Esophagus (tissue), 2 donors: ENCODE measurements at regions not wholly inside any gene's neighbourhood (a gene's known extent, or its start where the extent isn't known, plus 50 kb on each side); places are given as distances from the start of the nearest gene placed in this dataset.
A peak's percentile ranks its signal among the peaks of the same experiment; 100 is the strongest.

ENCODE experiments used
- H3K27ac ChIP-seq, 2 donors: one replicate each; pipeline ENCODE4 v1.5.1; 2013; ENCODE audit warnings: low read depth in 2 of 2, mild to moderate bottlenecking in 2 of 2, inconsistent platforms in 1 of 2, low read length in 1 of 2, moderate library complexity in 1 of 2
- H3K27me3 ChIP-seq, 2 donors: one replicate each; pipeline ENCODE4 v1.6.1; 2013; ENCODE audit warnings: low read length in 2 of 2, control low read depth in 1 of 2, mild to moderate bottlenecking in 1 of 2; ENCODE audit not compliant: insufficient read depth in 2 of 2, control insufficient read depth in 1 of 2
- H3K36me3 ChIP-seq, 2 donors: one replicate each; pipeline ENCODE4 v1.6.1; 2013; ENCODE audit warnings: low read length in 1 of 2; ENCODE audit not compliant: control insufficient read depth in 2 of 2, insufficient read depth in 2 of 2
- H3K4me1 ChIP-seq, 2 donors: one replicate each; pipeline ENCODE4 v1.6.1; 2013; ENCODE audit warnings: low read length in 1 of 2; ENCODE audit not compliant: control insufficient read depth in 2 of 2, insufficient read depth in 2 of 2
- H3K4me3 ChIP-seq, 2 donors: one replicate each; pipeline ENCODE4 v1.5.1; 2013; ENCODE audit warnings: low read length in 2 of 2, mild to moderate bottlenecking in 2 of 2, low read depth in 1 of 2, moderate library complexity in 1 of 2
- H3K9me3 ChIP-seq, 2 donors: one replicate each; pipeline ENCODE4 v1.6.1; 2013; ENCODE audit warnings: mild to moderate bottlenecking in 2 of 2, low read depth in 1 of 2, low read length in 1 of 2, moderate library complexity in 1 of 2; ENCODE audit not compliant: control insufficient read depth in 2 of 2, insufficient read depth in 1 of 2
- WGBS, 2 donors: extraction: QIAGEN DNeasy Blood & Tissue Kit; methylation state at CpG; one replicate each; pipeline ENCODE4 v1.1.7; 2013; 5-methylcytosine and 5-hydroxymethylcytosine counted together
- donor health status: healthy with polysubstance abuse.
- donor health status: Bipolar disorder and iron deficiency.

- WGBS, 2 donors = 43 to 45% methylated on average over 5 of the region's 5 CpGs
- Histone ChIP-seq H3K27ac (peak overlapping the region; percentile 77 to 80), H3K4me1 (no peaks in the 10 kb centered on the region), H3K4me3 (no peak overlapping the region), H3K36me3 (no peaks in the 10 kb centered on the region), H3K27me3 (no peaks in the 10 kb centered on the region), H3K9me3 (no peaks in the 10 kb centered on the region)
Observed at GRCh38 chr21:17370263-17370662, 142.6 kb upstream of the CXADR start.

GRCh38 chr21:17370916-17371315 lies 141.9 kb upstream of the CXADR start:
- Histone ChIP-seq H3K36me3 (no peaks in the 10 kb centered on the region), H3K4me1 (no peaks in the 10 kb centered on the region), H3K27me3 (no peaks in the 10 kb centered on the region), H3K27ac (peak overlapping the region; percentile 70 to 80), H3K9me3 (no peaks in the 10 kb centered on the region), H3K4me3 (no peak overlapping the region)
- WGBS, 2 donors = 29 to 31% methylated on average over 5 of the region's 5 CpGs

- Histone ChIP-seq H3K4me3 (no peak overlapping the region), H3K9me3 (no peaks in the 10 kb centered on the region), H3K36me3 (no peaks in the 10 kb centered on the region), H3K27ac (no peak overlapping the region), H3K27me3 (no peaks in the 10 kb centered on the region), H3K4me1 (no peaks in the 10 kb centered on the region)
- WGBS, 2 donors = 4 to 17% methylated on average over 1 of the region's 1 CpG
Observed at GRCh38 chr21:17371450-17371849, 141.4 kb upstream of the CXADR start.

GRCh38 chr21:17372200-17372599 lies 140.6 kb upstream of the CXADR start:
- 50 to 51% methylated on average over 2 of the region's 2 CpGs for WGBS, 2 donors
- Histone ChIP-seq H3K4me1 (no peaks in the 10 kb centered on the region), H3K27me3 (no peaks in the 10 kb centered on the region), H3K4me3 (no peak overlapping the region), H3K9me3 (no peaks in the 10 kb centered on the region), H3K27ac (no peak overlapping the region), H3K36me3 (no peaks in the 10 kb centered on the region)

GRCh38 chr21:17386498-17386897 lies 126.3 kb upstream of the CXADR start:
- H3K36me3 ChIP-seq = no peaks in the 10 kb centered on the region
- H3K27ac ChIP-seq = no peak overlapping the region
- no peaks in the 10 kb centered on the region for H3K27me3 ChIP-seq
- no peaks in the 10 kb centered on the region for H3K4me1 ChIP-seq
- H3K9me3 ChIP-seq = no peaks in the 10 kb centered on the region
- no peak overlapping the region for H3K4me3 ChIP-seq
- 26 to 33% methylated on average over 2 of the region's 2 CpGs for WGBS, 2 donors

- H3K4me1 ChIP-seq = no peaks in the 10 kb centered on the region
- H3K4me3 ChIP-seq = no peak overlapping the region
- WGBS, 2 donors = 18 to 20% methylated on average over 7 of the region's 7 CpGs
- H3K27me3 ChIP-seq = no peaks in the 10 kb centered on the region
- no peak overlapping the region for H3K27ac ChIP-seq
- H3K9me3 ChIP-seq = no peaks in the 10 kb centered on the region
- no peaks in the 10 kb centered on the region for H3K36me3 ChIP-seq
Observed at GRCh38 chr21:17387030-17387617, 125.7 kb upstream of the CXADR start.

- Histone ChIP-seq H3K36me3 (no peaks in the 10 kb centered on the region), H3K4me3 (no peak overlapping the region), H3K27me3 (no peaks in the 10 kb centered on the region), H3K9me3 (no peaks in the 10 kb centered on the region), H3K4me1 (no peaks in the 10 kb centered on the region), H3K27ac (no peak overlapping the region)
- WGBS, 2 donors = 67 to 76% methylated on average over 4 of the region's 4 CpGs
Observed at GRCh38 chr21:17388226-17388625, 124.6 kb upstream of the CXADR start.

GRCh38 chr21:17389311-17389710 lies 123.5 kb upstream of the CXADR start:
- Histone ChIP-seq H3K9me3 (no peaks in the 10 kb centered on the region), H3K4me1 (no peaks in the 10 kb centered on the region), H3K4me3 (no peak overlapping the region), H3K27me3 (no peaks in the 10 kb centered on the region), H3K27ac (no peak overlapping the region), H3K36me3 (no peaks in the 10 kb centered on the region)
- 68 to 69% methylated on average over 1 of the region's 1 CpG for WGBS, 2 donors

- no peaks in the 10 kb centered on the region for H3K9me3 ChIP-seq
- no peak overlapping the region for H3K27ac ChIP-seq
- H3K27me3 ChIP-seq = no peaks in the 10 kb centered on the region
- no peaks in the 10 kb centered on the region for H3K36me3 ChIP-seq
- no peak overlapping the region for H3K4me3 ChIP-seq
- peaks cover 0 to 4% of the 10 kb centered on the region in 2 donors for H3K4me1 ChIP-seq
- WGBS, 2 donors = 43 to 58% methylated on average over 2 of the region's 2 CpGs
Observed at GRCh38 chr21:17390569-17390968, 122.3 kb upstream of the CXADR start.

- Histone ChIP-seq H3K27me3 (no peaks in the 10 kb centered on the region), H3K4me1 (peaks cover 0 to 4% of the 10 kb centered on the region in 2 donors), H3K4me3 (no peak overlapping the region), H3K36me3 (no peaks in the 10 kb centered on the region), H3K27ac (no peak overlapping the region), H3K9me3 (no peaks in the 10 kb centered on the region)
- 44 to 56% methylated on average over 3 of the region's 3 CpGs for WGBS, 2 donors
Observed at GRCh38 chr21:17391811-17392340, 121.0 kb upstream of the CXADR start.
